ENCODE measurements at regions not wholly inside any gene's neighbourhood (a gene's known extent, or its start where the extent isn't known, plus 50 kb on each side); places are given as distances from the start of the nearest gene placed in this dataset.
"Not testable (repeated sequence)": the region's sequence is repeated elsewhere in the genome, so short reads cannot be mapped to it uniquely, and the experiment has no call there.

GRCh38 chr4:162803378-162803777, 363.3 kb downstream of the NAF1 start:
- ATAC-seq: no peak
- Mint-ChIP-seq H3K27me3 (no peaks in the 10 kb centered on the region), H3K4me1 (no peaks in the 10 kb centered on the region)

GRCh38 chr4:162797108-162797507, 369.6 kb downstream of the NAF1 start:
- Mint-ChIP-seq H3K36me3 (ENCODE audit: low read depth) (no peaks in the 10 kb centered on the region), H3K4me1 (no peaks in the 10 kb centered on the region), H3K4me3 (no peak overlapping the region), H3K27ac (no peak overlapping the region), H3K27me3 (no peaks in the 10 kb centered on the region)
- no peaks in the 10 kb centered on the region for H3K9me3 ChIP-seq (ENCODE audit: control insufficient read depth, low read length, poor library complexity, severe bottlenecking)
- DNase-seq (no peak), ATAC-seq (no peak)

More at GRCh38 chr4:162803378-162803777, 363.3 kb downstream of the NAF1 start:
- no peaks in the 10 kb centered on the region for H3K9me3 ChIP-seq (ENCODE audit: control insufficient read depth, low read length, poor library complexity, severe bottlenecking)
- DNase-seq: no peak
- H3K4me3 Mint-ChIP-seq: no peak overlapping the region
- no peak overlapping the region for H3K27ac Mint-ChIP-seq
- H3K36me3 Mint-ChIP-seq (ENCODE audit: low read depth): no peaks in the 10 kb centered on the region

GRCh38 chr4:162793571-162793970, 373.1 kb downstream of the NAF1 start:
- Mint-ChIP-seq H3K27me3 (no peaks in the 10 kb centered on the region), H3K36me3 (ENCODE audit: low read depth) (no peaks in the 10 kb centered on the region), H3K27ac (no peak overlapping the region), H3K4me3 (no peak overlapping the region), H3K4me1 (no peaks in the 10 kb centered on the region)
- no peak for DNase-seq
- no peaks in the 10 kb centered on the region for H3K9me3 ChIP-seq (ENCODE audit: control insufficient read depth, low read length, poor library complexity, severe bottlenecking)
- ATAC-seq: no peak

- Mint-ChIP-seq H3K4me3 (no peak overlapping the region), H3K4me1 (no peaks in the 10 kb centered on the region), H3K27me3 (no peaks in the 10 kb centered on the region), H3K27ac (no peak overlapping the region), H3K36me3 (ENCODE audit: low read depth) (no peaks in the 10 kb centered on the region)
- no peak for ATAC-seq
- DNase-seq: no peak
- no peaks in the 10 kb centered on the region for H3K9me3 ChIP-seq (ENCODE audit: control insufficient read depth, low read length, poor library complexity, severe bottlenecking)
These were observed 373.7 kb downstream of the NAF1 start for GRCh38 chr4:162793004-162793403.

- H3K9me3 ChIP-seq (ENCODE audit: control insufficient read depth, low read length, poor library complexity, severe bottlenecking): no peaks in the 10 kb centered on the region
- no peaks in the 10 kb centered on the region for H3K36me3 Mint-ChIP-seq (ENCODE audit: low read depth)
- no peak for DNase-seq
- no peak for ATAC-seq
- no peaks in the 10 kb centered on the region for H3K4me1 Mint-ChIP-seq
- no peak overlapping the region for H3K27ac Mint-ChIP-seq
- H3K4me3 Mint-ChIP-seq: no peak overlapping the region
- H3K27me3 Mint-ChIP-seq: no peaks in the 10 kb centered on the region
These were observed 375.5 kb downstream of the NAF1 start for GRCh38 chr4:162791226-162791625.

GRCh38 chr4:162787120-162787519, 379.6 kb downstream of the NAF1 start:
- H3K4me1 Mint-ChIP-seq: no peaks in the 10 kb centered on the region
- H3K36me3 Mint-ChIP-seq (ENCODE audit: low read depth): no peaks in the 10 kb centered on the region
- no peaks in the 10 kb centered on the region for H3K9me3 ChIP-seq (ENCODE audit: control insufficient read depth, low read length, poor library complexity, severe bottlenecking)
- DNase-seq (no peak), ATAC-seq (no peak)
- H3K4me3 Mint-ChIP-seq: no peak overlapping the region
- no peaks in the 10 kb centered on the region for H3K27me3 Mint-ChIP-seq
- H3K27ac Mint-ChIP-seq: no peak overlapping the region

GRCh38 chr4:162782778-162783525, 383.7 kb downstream of the NAF1 start:
- H3K4me3 Mint-ChIP-seq: no peak overlapping the region
- no peaks in the 10 kb centered on the region for H3K27me3 Mint-ChIP-seq
- H3K4me1 Mint-ChIP-seq: no peaks in the 10 kb centered on the region
- no peaks in the 10 kb centered on the region for H3K9me3 ChIP-seq (ENCODE audit: control insufficient read depth, low read length, poor library complexity, severe bottlenecking)
- no peak overlapping the region for H3K27ac Mint-ChIP-seq
- ATAC-seq (no peak), DNase-seq (no peak)
- no peaks in the 10 kb centered on the region for H3K36me3 Mint-ChIP-seq (ENCODE audit: low read depth)

GRCh38 chr4:162782096-162782777, 384.5 kb downstream of the NAF1 start:
- Mint-ChIP-seq H3K27me3 (no peaks in the 10 kb centered on the region), H3K4me3 (no peak overlapping the region), H3K4me1 (no peaks in the 10 kb centered on the region), H3K27ac (no peak overlapping the region), H3K36me3 (ENCODE audit: low read depth) (no peaks in the 10 kb centered on the region)
- H3K9me3 ChIP-seq (ENCODE audit: control insufficient read depth, low read length, poor library complexity, severe bottlenecking): no peaks in the 10 kb centered on the region
- ATAC-seq: no peak
- no peak for DNase-seq

GRCh38 chr4:162770761-162771490, 395.8 kb downstream of the NAF1 start:
- no peaks in the 10 kb centered on the region for H3K27me3 Mint-ChIP-seq
- H3K9me3 ChIP-seq (ENCODE audit: control insufficient read depth, low read length, poor library complexity, severe bottlenecking): no peaks in the 10 kb centered on the region
- DNase-seq: no peak
- no peak for ATAC-seq
- H3K36me3 Mint-ChIP-seq (ENCODE audit: low read depth): no peaks in the 10 kb centered on the region
- no peak overlapping the region for H3K27ac Mint-ChIP-seq
- no peak overlapping the region for H3K4me3 Mint-ChIP-seq
- H3K4me1 Mint-ChIP-seq: no peaks in the 10 kb centered on the region

- Mint-ChIP-seq H3K4me3 (no peak overlapping the region), H3K4me1 (no peaks in the 10 kb centered on the region), H3K27me3 (no peaks in the 10 kb centered on the region), H3K36me3 (ENCODE audit: low read depth) (no peaks in the 10 kb centered on the region), H3K27ac (no peak overlapping the region)
- no peaks in the 10 kb centered on the region for H3K9me3 ChIP-seq (ENCODE audit: control insufficient read depth, low read length, poor library complexity, severe bottlenecking)
- ATAC-seq (no peak), DNase-seq (no peak)
These were observed 399.6 kb downstream of the NAF1 start for GRCh38 chr4:162767083-162767482.

GRCh38 chr4:162761965-162762364, 404.7 kb downstream of the NAF1 start:
- H3K9me3 ChIP-seq (ENCODE audit: control insufficient read depth, low read length, poor library complexity, severe bottlenecking): no peaks in the 10 kb centered on the region
- Mint-ChIP-seq H3K4me3 (no peak overlapping the region), H3K36me3 (ENCODE audit: low read depth) (no peaks in the 10 kb centered on the region), H3K27me3 (no peaks in the 10 kb centered on the region), H3K4me1 (no peaks in the 10 kb centered on the region), H3K27ac (no peak overlapping the region)
- ATAC-seq (no peak), DNase-seq (no peak)

- H3K36me3 Mint-ChIP-seq (ENCODE audit: low read depth); ATAC-seq; H3K27ac Mint-ChIP-seq; H3K9me3 ChIP-seq (ENCODE audit: control insufficient read depth, low read length, poor library complexity, severe bottlenecking); H3K4me3 Mint-ChIP-seq; H3K4me1 Mint-ChIP-seq; H3K27me3 Mint-ChIP-seq; DNase-seq: not testable (repeated sequence)
These were observed 426.5 kb downstream of the NAF1 start for GRCh38 chr4:162740228-162740627.

GRCh38 chr4:162739596-162739995, 427.1 kb downstream of the NAF1 start:
- not testable (repeated sequence) for H3K4me3 Mint-ChIP-seq; H3K27me3 Mint-ChIP-seq; H3K4me1 Mint-ChIP-seq; H3K27ac Mint-ChIP-seq; DNase-seq; ATAC-seq; H3K36me3 Mint-ChIP-seq (ENCODE audit: low read depth); H3K9me3 ChIP-seq (ENCODE audit: control insufficient read depth, low read length, poor library complexity, severe bottlenecking)
